GM10248 (cell line): ENCODE measurements at regions not wholly inside any gene's neighbourhood (a gene's known extent, or its start where the extent isn't known, plus 50 kb on each side); places are given as distances from the start of the nearest gene placed in this dataset.

Experiments used
- CTCF ChIA-PET: fragments of 300-600 bp; sonication (Branson Sonifier 250); formaldehyde crosslinking; extraction: SDS; loops from one replicate; lab custom pipeline; 2021; ENCODE audit warnings: antibody characterized with exemption; lab: Yijun Ruan, JAX
- POLR2A ChIA-PET: fragments of 350-650 bp; sonication (Branson Sonifier 250); formaldehyde crosslinking; extraction: SDS; loops from one replicate; lab custom pipeline; 2020; ENCODE audit warnings: antibody characterized with exemption; lab: Yijun Ruan, JAX
- DNase-seq: peaks from one replicate; pipeline ENCODE4 v3.0.0; 2012; ENCODE audit errors: extremely low spot score
- CTCF ChIP-seq: IDR thresholded peaks from 2 replicates; pipeline ENCODE4 v1.5.1; 2012; ENCODE audit warnings: mild to moderate bottlenecking, low read depth; ENCODE audit errors: extremely low read depth, missing control alignments, control extremely low read depth

- ChIA-PET CTCF (no interaction called here), POLR2A (no interaction called here)
- TF ChIP-seq CTCF = no peak
- no peak for DNase-seq
Measured at GRCh38 chr1:81071969-81072753, 728.6 kb upstream of the ADGRL2 start.

- no peak for TF ChIP-seq CTCF
- ChIA-PET POLR2A (no interaction called here), CTCF (no interaction called here)
- DNase-seq = no peak
Measured at GRCh38 chr1:81071072-81071858, 729.5 kb upstream of the ADGRL2 start.

- CTCF ChIA-PET = no interaction called here
- POLR2A ChIA-PET = no interaction called here
- no peak for DNase-seq
- no peak for TF ChIP-seq CTCF
Measured at GRCh38 chr1:81069856-81070255, 730.9 kb upstream of the ADGRL2 start.

GRCh38 chr1:81068726-81069125 lies 732.0 kb upstream of the ADGRL2 start:
- ChIA-PET POLR2A (no interaction called here), CTCF (no interaction called here)
- TF ChIP-seq CTCF = no peak
- no peak for DNase-seq

- CTCF ChIA-PET = interaction anchor here (1.0 kb wide), 1 partner anchor 10 kb away, joined by 3 read pairs; no protein-coding TSS in a partner anchor
- TF ChIP-seq CTCF = no peak
- no peak for DNase-seq
- POLR2A ChIA-PET = no interaction called here
Measured at GRCh38 chr1:81053826-81054225, 746.9 kb upstream of the ADGRL2 start.

GRCh38 chr1:81052162-81052561 lies 748.6 kb upstream of the ADGRL2 start:
- POLR2A ChIA-PET = no interaction called here
- no peak for TF ChIP-seq CTCF
- CTCF ChIA-PET = no interaction called here
- DNase-seq = no peak
